ENCODE measurements at regions not wholly inside any gene's neighbourhood (a gene's known extent, or its start where the extent isn't known, plus 50 kb on each side); places are given as distances from the start of the nearest gene placed in this dataset.

- DNase-seq = no peak
These were observed 64.6 kb upstream of the LMO3 start for GRCh38 chr12:16670456-16671050.

DNA sequence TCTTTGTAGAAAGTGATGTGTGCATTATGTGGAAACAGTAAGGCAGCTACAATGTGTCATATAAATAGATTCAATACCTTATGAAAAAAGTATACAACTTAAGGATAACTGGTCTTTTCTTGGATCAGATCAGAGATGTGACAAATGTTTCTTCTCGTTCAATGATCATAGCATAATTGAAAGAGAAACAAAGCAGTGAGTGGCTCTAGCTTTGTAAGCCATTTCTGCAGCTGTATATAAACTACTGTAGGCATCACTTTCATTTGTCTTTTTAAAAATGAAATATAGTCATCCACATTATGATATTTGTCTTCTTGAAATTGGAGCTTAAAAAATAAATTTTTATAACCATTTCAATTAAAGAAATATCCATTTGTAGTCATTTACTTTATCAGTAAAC lies 63.8 kb upstream of the LMO3 start:
- no peak for DNase-seq

DNA sequence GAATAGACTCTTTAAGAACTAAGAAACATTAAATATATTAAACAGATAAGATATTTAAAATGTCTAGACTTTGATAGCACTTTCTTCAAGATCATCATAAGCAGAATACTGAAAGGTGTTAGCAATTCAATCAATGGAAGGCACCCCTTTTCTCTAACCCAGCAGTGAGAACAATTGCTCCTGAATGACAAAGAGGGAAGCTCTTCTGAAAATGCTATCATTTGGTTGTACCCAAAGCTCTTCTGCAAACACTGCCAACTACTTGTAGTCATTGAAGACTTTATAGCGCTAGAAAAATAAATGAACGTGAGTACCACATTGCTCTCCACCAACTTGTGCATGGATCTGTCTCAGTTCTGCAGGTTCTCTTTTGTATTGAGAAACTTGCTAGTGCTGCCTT lies 62.2 kb upstream of the LMO3 start:
- DNase-seq = no peak

DNA sequence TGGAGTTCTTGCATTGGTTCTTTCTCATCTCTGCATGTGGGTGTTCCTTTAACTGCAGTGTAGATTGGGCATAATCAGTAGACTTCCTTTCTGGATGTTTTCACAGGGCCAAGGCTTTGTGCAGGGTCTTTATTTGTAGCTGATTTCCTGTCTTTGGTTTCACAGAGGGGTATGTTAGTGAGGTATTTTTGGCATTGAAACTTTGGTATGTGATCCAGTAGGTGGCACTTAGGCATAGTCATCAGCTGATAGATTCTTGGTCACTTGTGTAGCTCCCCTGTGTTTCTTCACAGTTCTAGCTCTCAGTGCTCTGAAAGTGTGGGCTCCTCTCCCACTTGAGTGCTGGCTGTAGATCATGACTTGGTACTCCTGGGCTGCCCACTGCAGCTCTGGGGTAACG lies 52.7 kb upstream of the LMO3 start:
- DNase-seq = no peak
